Astrocyte of the spinal cord (primary cell): ENCODE measurements at regions not wholly inside any gene's neighbourhood (a gene's known extent, or its start where the extent isn't known, plus 50 kb on each side); places are given as distances from the start of the nearest gene placed in this dataset.

Experiments
- DNase-seq: peaks from one replicate; pipeline ENCODE4 v3.0.0; 2011; ENCODE audit warnings: low read depth, low spot score
- H3K4me3 ChIP-seq: 2 replicates; pipeline ENCODE4 v1.5.1; 2011; ENCODE audit warnings: low read depth, mild to moderate bottlenecking, low read length, moderate library complexity
- CTCF ChIP-seq: IDR thresholded peaks from 2 replicates; pipeline ENCODE4 v1.5.1; 2012; ENCODE audit warnings: low read depth, mild to moderate bottlenecking, low read length, inconsistent platforms
- in situ Hi-C: cut with HindIII; loops from 2 replicates; pipeline ENCODE4 v1.10.0; 2017; ENCODE audit warnings: low sequenced_read_pairs

- no peak for TF ChIP-seq CTCF
- no peak overlapping the region for H3K4me3 ChIP-seq
- in situ Hi-C loops, result no loop called here
- no peak for DNase-seq
Measured at GRCh38 chr5:165163861-165164260, 1658.4 kb downstream of the MAT2B start.

- no peak overlapping the region for H3K4me3 ChIP-seq
- TF ChIP-seq CTCF, result no peak
- DNase-seq, result no peak
- in situ Hi-C loops, result no loop called here
Measured at GRCh38 chr5:165173651-165174050, 1668.2 kb downstream of the MAT2B start.

- no peak overlapping the region for H3K4me3 ChIP-seq
- in situ Hi-C loops, result no loop called here
- no peak for DNase-seq
- no peak for TF ChIP-seq CTCF
Measured at GRCh38 chr5:165175041-165175440, 1669.6 kb downstream of the MAT2B start.

GRCh38 chr5:165184183-165184582 is 1678.8 kb downstream of the MAT2B start:
- no peak overlapping the region for H3K4me3 ChIP-seq
- DNase-seq, result no peak
- in situ Hi-C loops, result no loop called here
- TF ChIP-seq CTCF, result no peak

GRCh38 chr5:165185716-165186115 is 1680.3 kb downstream of the MAT2B start:
- no peak for DNase-seq
- no peak for TF ChIP-seq CTCF
- no peak overlapping the region for H3K4me3 ChIP-seq
- in situ Hi-C loops, result no loop called here

GRCh38 chr5:165187815-165188214 is 1682.4 kb downstream of the MAT2B start:
- in situ Hi-C loops, result no loop called here
- TF ChIP-seq CTCF, result no peak
- H3K4me3 ChIP-seq, result no peak overlapping the region
- no peak for DNase-seq

GRCh38 chr5:165188556-165189175 is 1683.2 kb downstream of the MAT2B start:
- TF ChIP-seq CTCF, result no peak
- DNase-seq, result no peak
- in situ Hi-C loops, result no loop called here
- no peak overlapping the region for H3K4me3 ChIP-seq
